HG02678 (cell line): ENCODE measurements at regions not wholly inside any gene's neighbourhood (a gene's known extent, or its start where the extent isn't known, plus 50 kb on each side); places are given as distances from the start of the nearest gene placed in this dataset.
A peak's percentile ranks its signal among the peaks of the same experiment; 100 is the strongest.
"Not testable (repeated sequence)": the region's sequence is repeated elsewhere in the genome, so short reads cannot be mapped to it uniquely, and the experiment has no call there.

ENCODE experiments used
- ATAC-seq: cut with Tn5 transposase; IDR thresholded peaks from one replicate; pipeline ENCODE4 v1.9.1; 2021; ENCODE audit warnings: mild to moderate bottlenecking, moderate library complexity; ENCODE audit not compliant: unreplicated experiment

GRCh38 chr1:221023482-221023881, 144.2 kb downstream of the HLX start:
- no peak for ATAC-seq

GRCh38 chr1:221025501-221025900, 146.3 kb downstream of the HLX start:
- no peak for ATAC-seq

DNA sequence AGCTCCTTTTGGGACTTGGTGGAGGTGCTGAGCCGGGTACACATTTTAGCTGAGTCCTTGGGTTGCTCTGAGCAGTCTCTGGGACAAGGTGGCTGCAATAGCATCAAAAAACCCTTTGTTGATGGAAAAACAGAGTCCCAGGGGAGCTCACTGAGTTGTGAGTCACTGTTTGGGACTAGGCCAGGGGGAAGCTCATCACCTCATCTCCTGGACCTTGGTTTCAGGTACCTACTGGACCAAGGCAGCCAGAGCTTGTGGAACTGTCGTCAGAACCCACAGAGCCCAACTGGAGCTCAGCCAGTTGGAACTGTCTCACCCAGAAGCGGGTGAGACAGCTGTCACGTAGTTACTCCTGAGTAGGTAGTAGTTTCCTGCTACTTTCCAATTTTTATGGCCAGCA, 146.7 kb downstream of the HLX start:
- no peak for ATAC-seq

GRCh38 chr1:221029981-221030649, 150.9 kb downstream of the HLX start:
- ATAC-seq, result no peak

- no peak for ATAC-seq
These were observed 151.7 kb downstream of the HLX start for GRCh38 chr1:221030990-221031389.

- ATAC-seq, result no peak
These were observed 152.4 kb downstream of the HLX start for GRCh38 chr1:221031458-221032203.

GRCh38 chr1:221032204-221032585, 153.0 kb downstream of the HLX start:
- no peak for ATAC-seq

GRCh38 chr1:221032637-221033280, 153.5 kb downstream of the HLX start:
- ATAC-seq, result no peak

DNA sequence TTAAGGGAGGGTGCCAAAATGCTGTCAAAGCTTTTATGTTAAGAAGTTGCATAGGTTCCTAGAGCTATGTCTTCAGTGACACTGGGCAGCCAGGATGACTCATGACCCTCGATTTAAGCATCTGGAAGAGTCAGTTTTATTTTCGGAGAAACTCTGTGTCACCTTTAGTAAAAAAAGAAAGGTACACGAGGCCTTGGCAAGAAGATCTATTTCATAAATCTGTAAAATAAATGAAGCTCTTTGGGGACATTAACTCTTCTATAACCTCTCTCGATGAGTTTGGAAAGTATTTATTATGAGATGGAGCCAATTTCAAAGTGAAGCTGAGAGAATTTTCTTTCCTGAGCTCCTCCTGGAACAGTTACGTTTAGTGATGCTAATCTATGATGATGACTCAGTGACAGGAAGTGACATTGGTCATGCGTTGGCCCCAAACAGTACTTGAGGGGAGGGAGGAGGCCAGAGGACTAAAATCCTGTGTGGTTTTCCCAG, 156.5 kb downstream of the HLX start:
- ATAC-seq, result no peak

DNA sequence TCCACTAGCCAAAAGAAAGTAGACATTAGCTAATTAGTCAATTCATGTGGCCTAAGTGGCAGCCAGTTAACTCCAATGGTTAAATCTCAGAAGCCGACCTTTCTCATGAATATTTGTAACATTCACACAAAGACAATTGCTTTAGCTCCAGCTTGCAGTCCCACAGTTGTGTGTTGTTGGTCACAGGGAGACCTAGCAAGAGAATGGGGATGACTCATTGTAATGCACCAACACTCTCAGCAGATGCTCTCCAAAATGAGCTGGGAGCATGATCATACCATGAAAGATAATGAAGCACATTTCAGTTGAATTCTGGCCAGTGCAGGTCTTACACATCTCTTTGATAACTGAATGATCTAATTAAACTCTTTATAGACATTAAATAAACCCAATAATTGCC, 160.4 kb downstream of the HLX start:
- ATAC-seq, result no peak

DNA sequence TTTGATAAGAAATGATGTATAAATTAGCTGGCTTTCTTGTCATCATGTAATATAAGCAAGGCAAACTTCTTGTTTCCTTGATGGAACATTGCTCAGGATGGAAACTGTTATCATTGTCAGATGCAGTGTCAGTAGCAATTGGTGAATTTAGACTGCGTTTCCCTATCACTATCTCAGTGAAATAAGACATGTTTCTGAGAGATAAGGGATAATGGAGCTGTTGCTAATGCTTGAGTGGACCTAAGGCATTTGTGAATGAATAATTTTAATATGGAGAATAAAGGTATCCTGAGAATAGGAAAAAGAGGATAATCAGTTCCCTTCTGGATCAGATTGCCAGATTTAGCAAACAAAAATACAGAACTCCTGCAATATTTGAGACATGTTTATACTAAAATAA, 160.9 kb downstream of the HLX start:
- ATAC-seq, result no peak

DNA sequence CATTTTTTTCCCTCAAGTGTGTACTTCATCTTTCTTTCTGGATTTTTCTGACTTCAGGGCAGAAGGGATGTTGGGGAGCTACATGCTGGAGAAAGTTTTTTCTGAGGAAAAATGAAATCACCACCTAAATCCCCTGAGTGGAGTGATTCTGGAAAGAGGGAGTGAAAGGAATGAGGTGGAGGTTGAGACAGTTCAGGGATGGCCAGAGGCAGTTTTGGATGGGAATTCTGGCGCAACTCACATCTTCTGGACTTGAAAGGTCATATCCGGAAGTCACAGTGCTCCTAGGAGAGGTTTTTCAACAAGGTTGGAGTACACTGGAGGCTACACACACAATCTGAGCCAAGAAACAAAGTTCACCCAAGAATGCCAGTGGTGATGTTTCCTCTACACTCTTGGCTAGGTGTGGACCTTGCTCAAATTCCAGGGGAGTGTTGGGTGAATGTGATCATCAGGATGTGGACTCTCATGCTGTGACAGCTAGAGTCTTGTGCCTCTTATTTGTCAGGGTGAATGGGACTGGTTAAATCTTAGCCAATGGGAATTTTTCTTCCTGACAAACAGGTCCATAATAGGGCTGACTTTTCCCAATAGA, 161.5 kb downstream of the HLX start:
- no peak for ATAC-seq

DNA sequence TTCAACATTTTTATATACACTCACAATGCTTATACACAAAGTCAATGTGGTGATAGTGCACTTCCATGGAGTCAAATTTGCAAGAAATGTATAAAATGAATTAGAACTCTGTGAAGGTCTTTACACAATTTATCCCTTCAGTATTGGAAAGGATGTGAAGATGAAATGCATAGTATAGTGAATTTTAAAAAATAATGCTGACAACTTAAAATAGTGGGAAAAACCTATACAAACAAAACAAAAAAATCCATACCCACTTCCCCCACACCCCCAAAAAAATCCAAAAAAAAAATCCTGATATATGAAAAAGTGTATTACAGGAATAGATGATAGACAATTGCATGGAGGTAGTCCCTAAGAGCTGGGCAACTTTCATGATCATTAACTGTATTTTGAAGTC, 165.3 kb downstream of the HLX start:
- ATAC-seq, result no peak

DNA sequence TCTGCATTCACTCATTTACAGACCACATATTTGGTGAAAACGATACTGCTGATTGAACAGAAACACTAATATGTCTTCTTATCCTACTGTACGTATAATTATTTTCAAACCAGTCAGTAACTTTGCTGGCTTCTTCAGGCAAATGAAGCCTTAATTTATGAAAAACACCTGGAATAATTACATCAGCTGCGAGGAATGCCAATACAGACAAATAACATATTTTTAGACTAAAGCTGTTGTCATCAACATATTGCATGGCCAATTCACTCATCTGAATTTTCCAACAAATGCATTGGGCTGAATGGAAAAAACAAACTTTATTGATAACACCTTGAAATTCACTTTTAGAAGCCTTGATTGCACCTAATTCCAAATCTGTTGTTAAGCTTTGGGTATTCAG, 165.9 kb downstream of the HLX start:
- no peak for ATAC-seq

- ATAC-seq, result peak; percentile 93
These were observed 166.9 kb downstream of the HLX start for GRCh38 chr1:221045842-221046831.

DNA sequence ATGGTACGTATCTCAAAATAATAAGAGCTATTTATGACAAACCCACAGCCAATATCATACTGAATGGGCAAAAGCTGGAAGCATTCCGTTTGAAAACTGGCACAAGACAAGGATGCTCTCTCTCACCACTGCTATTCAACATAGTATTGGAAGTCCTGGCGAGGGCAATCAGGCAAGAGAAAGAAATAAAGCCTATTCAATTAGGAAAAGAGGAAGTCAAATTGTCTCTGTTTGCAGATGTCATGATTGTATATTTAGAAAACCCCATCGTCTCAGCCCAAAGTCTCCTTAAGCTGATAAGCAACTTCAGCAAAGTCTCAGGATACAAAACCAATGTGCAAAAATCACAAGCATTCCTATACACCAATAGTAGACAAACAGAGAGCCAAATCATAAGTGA, 172.1 kb downstream of the HLX start:
- not testable (repeated sequence) for ATAC-seq

DNA sequence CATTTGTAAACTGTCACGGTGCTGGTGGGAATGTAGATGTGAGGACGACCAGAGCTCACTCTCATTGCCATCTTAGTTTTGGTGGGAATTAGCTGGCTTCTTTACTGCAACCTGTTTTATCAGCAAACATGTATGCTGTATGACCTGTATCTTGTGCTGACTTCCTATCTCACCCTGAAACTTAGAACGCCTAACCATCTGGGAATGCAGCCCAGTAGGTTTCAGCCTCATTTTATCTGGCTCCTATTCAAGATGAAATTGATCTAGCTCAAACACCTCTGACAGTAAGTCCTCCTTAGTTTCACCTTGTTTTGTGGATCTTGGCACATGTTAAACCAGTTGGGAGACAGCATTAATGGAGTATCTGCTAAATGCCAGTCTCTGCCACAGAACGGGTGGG, 174.6 kb downstream of the HLX start:
- no peak for ATAC-seq

GRCh38 chr1:221059506-221059905, 180.3 kb downstream of the HLX start:
- no peak for ATAC-seq

DNA sequence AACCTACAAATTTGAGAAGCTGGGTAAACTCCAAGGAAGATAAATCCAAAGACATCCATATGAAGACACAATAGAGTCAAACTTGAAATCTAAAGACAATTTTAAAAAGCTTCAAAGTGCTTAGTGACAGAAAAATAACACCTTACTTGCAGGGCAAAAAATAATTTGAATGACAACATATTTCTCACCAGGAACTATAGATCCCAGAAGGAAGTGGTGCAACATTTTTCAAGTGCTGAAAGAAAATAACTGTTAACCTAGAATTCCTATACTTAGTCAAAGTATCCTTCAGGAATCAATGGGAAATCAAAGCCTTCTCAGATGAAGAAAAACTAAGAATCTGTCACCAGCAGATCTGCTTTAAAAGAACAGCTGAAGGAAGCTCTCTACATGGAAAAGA, 184.4 kb downstream of the HLX start:
- ATAC-seq, result no peak

DNA sequence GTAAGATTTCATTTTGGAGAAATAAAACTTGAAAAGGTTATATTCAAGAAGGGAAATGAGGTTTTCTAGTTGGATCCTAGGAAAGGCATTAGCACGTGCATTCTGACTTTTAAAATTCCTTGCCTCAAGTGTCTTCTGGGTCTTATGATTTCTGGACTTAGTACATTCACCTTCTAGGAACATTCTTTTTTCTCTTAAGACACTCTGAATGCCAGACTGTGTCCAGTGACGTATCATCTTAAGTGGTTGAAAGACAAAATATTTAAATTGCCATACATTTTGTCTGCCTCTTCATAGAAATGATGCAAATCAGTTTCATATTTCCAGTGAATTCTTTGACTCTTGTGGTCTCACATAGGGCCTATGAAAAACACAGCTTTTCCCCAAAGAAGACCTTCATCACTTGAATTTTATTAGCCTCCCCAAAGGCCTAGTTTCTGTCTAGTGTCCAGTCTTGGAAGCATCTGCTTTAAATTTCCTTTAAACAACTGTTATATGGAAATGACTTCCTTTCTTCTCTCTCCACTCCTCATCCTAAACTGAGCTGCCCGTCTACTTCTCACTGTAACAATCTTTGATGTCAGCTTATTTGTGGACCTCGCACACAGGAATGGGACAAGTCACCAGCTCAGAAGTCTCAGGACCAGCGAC, 187.2 kb downstream of the HLX start:
- no peak for ATAC-seq
